ENCODE measurements at regions not wholly inside any gene's neighbourhood (a gene's known extent, or its start where the extent isn't known, plus 50 kb on each side); places are given as distances from the start of the nearest gene placed in this dataset.

- Histone ChIP-seq H3K4me3 (replicated peaks; ENCODE audit: insufficient read depth, low read length) (no peak overlapping the region), H3K27ac (replicated peaks) (no peak overlapping the region), H3K27me3 (ENCODE audit: insufficient read depth, poor library complexity, severe bottlenecking) (no peaks in the 10 kb centered on the region)
- no peak for TF ChIP-seq GABPA (IDR thresholded peaks at IDR 0.05; ENCODE audit: low read depth)
- TF ChIP-seq, protein P1, sequence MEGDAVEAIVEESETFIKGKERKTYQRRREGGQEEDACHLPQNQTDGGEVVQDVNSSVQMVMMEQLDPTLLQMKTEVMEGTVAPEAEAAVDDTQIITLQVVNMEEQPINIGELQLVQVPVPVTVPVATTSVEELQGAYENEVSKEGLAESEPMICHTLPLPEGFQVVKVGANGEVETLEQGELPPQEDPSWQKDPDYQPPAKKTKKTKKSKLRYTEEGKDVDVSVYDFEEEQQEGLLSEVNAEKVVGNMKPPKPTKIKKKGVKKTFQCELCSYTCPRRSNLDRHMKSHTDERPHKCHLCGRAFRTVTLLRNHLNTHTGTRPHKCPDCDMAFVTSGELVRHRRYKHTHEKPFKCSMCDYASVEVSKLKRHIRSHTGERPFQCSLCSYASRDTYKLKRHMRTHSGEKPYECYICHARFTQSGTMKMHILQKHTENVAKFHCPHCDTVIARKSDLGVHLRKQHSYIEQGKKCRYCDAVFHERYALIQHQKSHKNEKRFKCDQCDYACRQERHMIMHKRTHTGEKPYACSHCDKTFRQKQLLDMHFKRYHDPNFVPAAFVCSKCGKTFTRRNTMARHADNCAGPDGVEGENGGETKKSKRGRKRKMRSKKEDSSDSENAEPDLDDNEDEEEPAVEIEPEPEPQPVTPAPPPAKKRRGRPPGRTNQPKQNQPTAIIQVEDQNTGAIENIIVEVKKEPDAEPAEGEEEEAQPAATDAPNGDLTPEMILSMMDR (IDR thresholded peaks at IDR 0.05; ENCODE audit: insufficient read depth, low read length): no peak
- TF ChIP-seq SPI1 (IDR thresholded peaks at IDR 0.05; ENCODE audit: borderline replicate concordance, low read depth): no peak
- no peak for TF ChIP-seq POLR2AphosphoS5 (IDR thresholded peaks at IDR 0.05; ENCODE audit: low read depth)
- TF ChIP-seq REST (IDR thresholded peaks at IDR 0.05; ENCODE audit: insufficient replicate concordance, low read depth): no peak
- DNase-seq (ENCODE audit: low read depth in 1 of 2, low spot score in 1 of 2): no peak
These were observed 1216.9 kb upstream of the GBE1 start for GRCh38 chr3:82978368-82978767.

DNA sequence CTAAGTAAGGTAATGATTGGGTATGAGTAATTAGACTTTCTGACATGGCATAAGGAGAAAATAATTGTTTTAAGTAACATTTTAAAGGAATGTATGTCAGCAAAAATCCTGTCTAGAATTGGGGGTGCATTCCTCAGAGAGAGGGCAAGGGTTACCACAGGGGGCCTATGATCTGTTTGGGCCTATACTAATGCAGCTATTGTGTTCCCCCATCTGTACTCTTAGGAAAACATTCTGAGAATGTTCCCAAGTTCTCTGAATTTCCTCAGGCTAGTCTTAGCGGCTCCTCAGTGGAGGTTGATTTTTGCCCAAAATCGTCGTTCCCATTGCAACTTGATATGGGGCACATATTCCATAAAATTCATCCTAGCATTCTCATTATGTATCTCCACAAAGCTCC, 1216.4 kb upstream of the GBE1 start:
- TF ChIP-seq POLR2AphosphoS5 (IDR thresholded peaks at IDR 0.05; ENCODE audit: low read depth) (no peak), REST (IDR thresholded peaks at IDR 0.05; ENCODE audit: insufficient replicate concordance, low read depth) (no peak), SPI1 (IDR thresholded peaks at IDR 0.05; ENCODE audit: borderline replicate concordance, low read depth) (no peak)
- TF ChIP-seq, protein P1 (IDR thresholded peaks at IDR 0.05; ENCODE audit: insufficient read depth, low read length): no peak
- no peaks in the 10 kb centered on the region for H3K27me3 ChIP-seq (ENCODE audit: insufficient read depth, poor library complexity, severe bottlenecking)
- no peak overlapping the region for H3K27ac ChIP-seq (replicated peaks)
- no peak for DNase-seq (ENCODE audit: low read depth in 1 of 2, low spot score in 1 of 2)
- H3K4me3 ChIP-seq (replicated peaks; ENCODE audit: insufficient read depth, low read length): no peak overlapping the region

GRCh38 chr3:82973791-82974190, 1212.3 kb upstream of the GBE1 start:
- H3K27me3 ChIP-seq (ENCODE audit: insufficient read depth, poor library complexity, severe bottlenecking): no peaks in the 10 kb centered on the region
- no peak overlapping the region for H3K4me3 ChIP-seq (replicated peaks; ENCODE audit: insufficient read depth, low read length)
- no peak for DNase-seq (ENCODE audit: low read depth in 1 of 2, low spot score in 1 of 2)
- TF ChIP-seq GABPA (IDR thresholded peaks at IDR 0.05; ENCODE audit: low read depth) (no peak), POLR2AphosphoS5 (IDR thresholded peaks at IDR 0.05; ENCODE audit: low read depth) (no peak), SPI1 (IDR thresholded peaks at IDR 0.05; ENCODE audit: borderline replicate concordance, low read depth) (no peak), REST (IDR thresholded peaks at IDR 0.05; ENCODE audit: insufficient replicate concordance, low read depth) (no peak)
- TF ChIP-seq, protein P1 (IDR thresholded peaks at IDR 0.05; ENCODE audit: insufficient read depth, low read length): no peak
- no peak overlapping the region for H3K27ac ChIP-seq (replicated peaks)

All from HL-60 (cell line).